ENCODE measurements at regions not wholly inside any gene's neighbourhood (a gene's known extent, or its start where the extent isn't known, plus 50 kb on each side); places are given as distances from the start of the nearest gene placed in this dataset.

- Histone ChIP-seq H3K36me3 (ENCODE audit: low read depth) (no peaks in the 10 kb centered on the region), H3K9me3 (no peaks in the 10 kb centered on the region), H3K4me3 (no peak overlapping the region), H3K4me1 (ENCODE audit: low read depth) (no peaks in the 10 kb centered on the region)
- TF ChIP-seq CTCF (IDR thresholded peaks at IDR 0.05): no peak
- no peak for ATAC-seq
- no peak for DNase-seq
- intact Hi-C loops (cut with DNase I, micrococcal nuclease): no loop called here
Measured at GRCh38 chr11:69997352-69997751, 80.8 kb upstream of the ANO1 start.

- no peaks in the 10 kb centered on the region for H3K4me1 ChIP-seq (ENCODE audit: low read depth)
- H3K9me3 ChIP-seq: no peaks in the 10 kb centered on the region
- H3K4me3 ChIP-seq: no peak overlapping the region
- no peaks in the 10 kb centered on the region for H3K36me3 ChIP-seq (ENCODE audit: low read depth)
- no peak for DNase-seq
- TF ChIP-seq CTCF (IDR thresholded peaks at IDR 0.05): no peak
- intact Hi-C loops (cut with DNase I, micrococcal nuclease): no loop called here
- peak; percentile 80 for ATAC-seq
Measured at GRCh38 chr11:69999721-70000120, 78.4 kb upstream of the ANO1 start.

GRCh38 chr11:70000228-70000627 lies 77.9 kb upstream of the ANO1 start:
- peak; percentile 26 for ATAC-seq
- TF ChIP-seq CTCF (IDR thresholded peaks at IDR 0.05): no peak
- H3K36me3 ChIP-seq (ENCODE audit: low read depth): no peaks in the 10 kb centered on the region

GRCh38 chr11:70001246-70001645 lies 76.9 kb upstream of the ANO1 start:
- intact Hi-C loops (cut with DNase I, micrococcal nuclease): no loop called here
- no peaks in the 10 kb centered on the region for H3K36me3 ChIP-seq (ENCODE audit: low read depth)
- H3K4me3 ChIP-seq: no peak overlapping the region
- no peaks in the 10 kb centered on the region for H3K9me3 ChIP-seq
- H3K4me1 ChIP-seq (ENCODE audit: low read depth): no peaks in the 10 kb centered on the region
- ATAC-seq (no peak), DNase-seq (no peak)
- no peak for TF ChIP-seq CTCF (IDR thresholded peaks at IDR 0.05)

More at GRCh38 chr11:70000228-70000627, 77.9 kb upstream of the ANO1 start:
- no peak overlapping the region for H3K4me3 ChIP-seq
- no peaks in the 10 kb centered on the region for H3K4me1 ChIP-seq (ENCODE audit: low read depth)
- intact Hi-C loops (cut with DNase I, micrococcal nuclease): no loop called here
- H3K9me3 ChIP-seq: no peaks in the 10 kb centered on the region
- no peak for DNase-seq

- DNase-seq (no peak), ATAC-seq (no peak)
- no peak for TF ChIP-seq CTCF (IDR thresholded peaks at IDR 0.05)
- no peaks in the 10 kb centered on the region for H3K36me3 ChIP-seq (ENCODE audit: low read depth)
- intact Hi-C loops (cut with DNase I, micrococcal nuclease): no loop called here
- no peak overlapping the region for H3K4me3 ChIP-seq
- no peaks in the 10 kb centered on the region for H3K4me1 ChIP-seq (ENCODE audit: low read depth)
- H3K9me3 ChIP-seq: no peaks in the 10 kb centered on the region
Measured at GRCh38 chr11:70002433-70002832, 75.7 kb upstream of the ANO1 start.

- DNase-seq (no peak), ATAC-seq (no peak)
- H3K4me3 ChIP-seq: no peak overlapping the region
- no peaks in the 10 kb centered on the region for H3K36me3 ChIP-seq (ENCODE audit: low read depth)
- no peaks in the 10 kb centered on the region for H3K4me1 ChIP-seq (ENCODE audit: low read depth)
- no peak for TF ChIP-seq CTCF (IDR thresholded peaks at IDR 0.05)
- no peaks in the 10 kb centered on the region for H3K9me3 ChIP-seq
- intact Hi-C loops (cut with DNase I, micrococcal nuclease): no loop called here
Measured at GRCh38 chr11:70005107-70005818, 72.9 kb upstream of the ANO1 start.

All from mucosa of descending colon (tissue), 3 donors.